H1 (cell line): ENCODE measurements at regions not wholly inside any gene's neighbourhood (a gene's known extent, or its start where the extent isn't known, plus 50 kb on each side); places are given as distances from the start of the nearest gene placed in this dataset.

Source experiments
- CTCF ChIA-PET: fragments of 300-600 bp; sonication (Branson Sonifier 250); formaldehyde crosslinking; loops from one replicate; lab custom pipeline; 2021; ENCODE audit not compliant: partially characterized antibody; lab: Charles Lee
- POLR2A ChIA-PET: fragments of 300-600 bp; sonication (Branson Sonifier 250); formaldehyde crosslinking; loops from one replicate; lab custom pipeline; 2021; ENCODE audit warnings: inconsistent platforms; ENCODE audit not compliant: partially characterized antibody; lab: Charles Lee
- DNase-seq, 2 experiments: peaks; one replicate each; pipeline versions ENCODE4 v3.0.0 to v3.0.0-alpha.2; 2010 to 2022; ENCODE audit warnings: low spot score in 2 of 2, low read depth in 1 of 2, mixed read lengths in 1 of 2
- FAIRE-seq: peaks from 2 replicates; lab custom pipeline; 2011; peaks lifted over from hg19 to GRCh38; lab: Jason Lieb, UNC
- H2AFZ ChIP-seq: 2 replicates; pipeline ENCODE4 v1.8.1; 2012; ENCODE audit warnings: low read length, inconsistent platforms
- H2AK5ac ChIP-seq: 2 replicates; pipeline ENCODE4 v1.6.1; 2013; ENCODE audit warnings: low read depth, low read length
- H2BK120ac ChIP-seq: replicated peaks from 2 replicates; pipeline ENCODE3; 2013; ENCODE audit warnings: low read depth, low read length, inconsistent platforms
- H2BK12ac ChIP-seq: 2 replicates; pipeline ENCODE4 v1.6.1; 2013; ENCODE audit warnings: low read depth, low read length
- H2BK15ac ChIP-seq: 2 replicates; pipeline ENCODE4 v1.6.1; 2013; ENCODE audit warnings: low read length
- H2BK20ac ChIP-seq: 2 replicates; pipeline ENCODE4 v1.6.1; 2013; ENCODE audit warnings: low read length
- H2BK5ac ChIP-seq: 2 replicates; pipeline ENCODE4 v1.6.1; 2013; ENCODE audit warnings: low read depth, low read length
- H3K14ac ChIP-seq: 2 replicates; pipeline ENCODE4 v1.6.1; 2013; ENCODE audit warnings: inconsistent platforms; ENCODE audit not compliant: insufficient read length
- H3K18ac ChIP-seq: 2 replicates; pipeline ENCODE4 v1.6.1; 2013; ENCODE audit warnings: low read length; ENCODE audit errors: extremely low read depth
- H3K23ac ChIP-seq: 2 replicates; pipeline ENCODE4 v1.6.1; 2013; ENCODE audit warnings: inconsistent platforms; ENCODE audit not compliant: insufficient read length
- H3K23me2 ChIP-seq: 2 replicates; pipeline ENCODE4 v1.6.1; 2013; ENCODE audit warnings: low read depth, low read length
- H3K27ac ChIP-seq: 2 replicates; pipeline ENCODE4 v1.6.1; 2011; ENCODE audit warnings: low read depth, low read length, inconsistent platforms
- H3K27me3 ChIP-seq, 4 experiments: replicated peaks in 1 of 4; 1 replicate in 1 of 4; 2 replicates in 3 of 4; pipeline versions ENCODE4 v1.6.1 to v1.8.1; 2011 to 2013; ENCODE audit warnings: low read length in 3 of 4, mild to moderate bottlenecking in 3 of 4, inconsistent platforms in 2 of 4, mixed read lengths in 2 of 4, moderate library complexity in 1 of 4; ENCODE audit not compliant: control insufficient read depth in 3 of 4, insufficient read depth in 3 of 4; ENCODE audit errors: extremely low read depth in 1 of 4
- H3K36me3 ChIP-seq, 4 experiments: 2 replicates each; pipeline versions ENCODE4 v1.6.1 to v1.8.1; 2011 to 2013; ENCODE audit warnings: mild to moderate bottlenecking in 4 of 4, low read length in 3 of 4, moderate library complexity in 2 of 4, control low read depth in 1 of 4, inconsistent platforms in 1 of 4; ENCODE audit not compliant: insufficient read depth in 4 of 4, control insufficient read depth in 2 of 4
- H3K4ac ChIP-seq: replicated peaks from 2 replicates; pipeline ENCODE3; 2013; ENCODE audit warnings: low read length, low read depth, mixed read lengths, inconsistent platforms; ENCODE audit not compliant: insufficient read length
- H3K4me1 ChIP-seq, 4 experiments: replicated peaks in 1 of 4; 1 replicate in 1 of 4; 2 replicates in 3 of 4; pipeline versions ENCODE4 v1.6.1 to v1.8.1; 2011 to 2013; ENCODE audit warnings: low read length in 3 of 4, inconsistent platforms in 2 of 4, mixed read lengths in 1 of 4; ENCODE audit not compliant: insufficient read depth in 4 of 4, control insufficient read depth in 3 of 4
- H3K4me2 ChIP-seq, 2 experiments: 2 replicates each; pipeline versions ENCODE4 v1.6.1 to v1.8.1; 2011 to 2013; ENCODE audit warnings: low read depth in 2 of 2, low read length in 2 of 2, control low read depth in 1 of 2, inconsistent platforms in 1 of 2, mild to moderate bottlenecking in 1 of 2; ENCODE audit not compliant: insufficient read depth in 1 of 2
- H3K4me3 ChIP-seq, 4 experiments: fragments of 200-600, 300-600 bp in 1 of 4; sonication (generic), shearing (Covaris generic), sonication (Bioruptor Twin) in 1 of 4; 2 replicates each; pipeline versions ENCODE4 v1.5.1 to v1.8.1; 2011 to 2016; ENCODE audit warnings: low read length in 4 of 4, low read depth in 3 of 4, control low read depth in 2 of 4, inconsistent platforms in 2 of 4, mild to moderate bottlenecking in 2 of 4, mixed read lengths in 1 of 4, moderate library complexity in 1 of 4; ENCODE audit not compliant: insufficient read depth in 2 of 4; ENCODE audit errors: extremely low read depth in 1 of 4
- H3K56ac ChIP-seq: replicated peaks from 2 replicates; pipeline ENCODE3; 2013; ENCODE audit warnings: low read depth, mild to moderate bottlenecking, mixed read lengths, low read length, inconsistent platforms; ENCODE audit not compliant: insufficient read length
- H3K79me1 ChIP-seq: 2 replicates; pipeline ENCODE4 v1.6.1; 2013; ENCODE audit warnings: low read depth, low read length, control low read depth
- H3K79me2 ChIP-seq, 2 experiments: 2 replicates each; pipeline versions ENCODE4 v1.6.1 to v1.8.1; 2012 to 2013; ENCODE audit warnings: low read length in 2 of 2, mild to moderate bottlenecking in 2 of 2, inconsistent platforms in 1 of 2; ENCODE audit not compliant: insufficient read depth in 2 of 2, control insufficient read depth in 1 of 2
- H3K9ac ChIP-seq, 4 experiments: replicated peaks in 1 of 4; 1 replicate in 1 of 4; 2 replicates in 3 of 4; pipeline versions ENCODE4 v1.6.1 to v1.8.1; 2011 to 2013; ENCODE audit warnings: low read depth in 3 of 4, low read length in 3 of 4, control low read depth in 2 of 4, mild to moderate bottlenecking in 2 of 4, moderate library complexity in 2 of 4, inconsistent platforms in 1 of 4; ENCODE audit errors: extremely low read depth in 1 of 4
- H3K9me3 ChIP-seq, 2 experiments: 2 replicates each; pipeline versions ENCODE4 v1.6.1 to v1.8.1; 2012 to 2013; ENCODE audit warnings: mild to moderate bottlenecking in 2 of 2, moderate library complexity in 2 of 2, control low read depth in 1 of 2, inconsistent platforms in 1 of 2, low read depth in 1 of 2, low read length in 1 of 2, mixed read lengths in 1 of 2; ENCODE audit not compliant: insufficient read depth in 2 of 2
- H4K20me1 ChIP-seq, 2 experiments: replicated peaks in 1 of 2; 2 replicates each; pipeline versions ENCODE3 to v1.8.1; 2011 to 2013; ENCODE audit warnings: inconsistent platforms in 2 of 2, low read length in 2 of 2, mild to moderate bottlenecking in 1 of 2; ENCODE audit not compliant: insufficient read depth in 2 of 2, control insufficient read depth in 1 of 2
- H4K5ac ChIP-seq: 2 replicates; pipeline ENCODE4 v1.6.1; 2013; ENCODE audit warnings: low read length, low read depth, mixed read lengths, inconsistent platforms; ENCODE audit not compliant: insufficient read length
- H4K8ac ChIP-seq: 2 replicates; pipeline ENCODE4 v1.8.0; 2013; ENCODE audit warnings: mild to moderate bottlenecking, moderate library complexity, low read length, inconsistent platforms; ENCODE audit not compliant: insufficient read depth; ENCODE audit errors: extremely low read depth
- H4K91ac ChIP-seq: replicated peaks from 2 replicates; pipeline ENCODE3; 2013; ENCODE audit warnings: low read length, mixed read lengths, inconsistent platforms; ENCODE audit not compliant: insufficient read length
- BRCA1 ChIP-seq: IDR thresholded peaks from 2 replicates; pipeline ENCODE4 v1.6.1; 2012; ENCODE audit warnings: low read depth, low read length, improper control_type of control experiment
- CBX8 ChIP-seq: fragments of 300-800, 300-1000 bp; sonication (generic); IDR thresholded peaks from 2 replicates; pipeline ENCODE4 v1.7.1; 2016; ENCODE audit warnings: low read depth, low read length, borderline replicate concordance
- CREB1 ChIP-seq: IDR thresholded peaks from 2 replicates; pipeline ENCODE4 v1.6.1; 2012; ENCODE audit warnings: inconsistent platforms
- KDM1A ChIP-seq: fragments of 200-600, 300-600 bp; sonication (generic); IDR thresholded peaks from 2 replicates; pipeline ENCODE4 v1.7.1; 2016; ENCODE audit warnings: mild to moderate bottlenecking, low read length, borderline replicate concordance
- KDM4A ChIP-seq: IDR thresholded peaks from one replicate; pipeline ENCODE4 v1.7.1; 2012; ENCODE audit warnings: low read depth, mild to moderate bottlenecking, moderate library complexity, low read length, inconsistent platforms; ENCODE audit not compliant: severe bottlenecking
- KDM5A ChIP-seq: fragments of 200-600 bp; IDR thresholded peaks from 2 replicates; pipeline ENCODE4 v1.7.1; 2012; ENCODE audit warnings: mild to moderate bottlenecking, low read length, inconsistent platforms, mixed read lengths
- SAP30 ChIP-seq: fragments of 300-600 bp; sonication (generic); IDR thresholded peaks from 2 replicates; pipeline ENCODE4 v1.7.1; 2012; ENCODE audit warnings: low read length, moderate library complexity, mild to moderate bottlenecking, inconsistent platforms; ENCODE audit not compliant: insufficient read depth, insufficient replicate concordance
- whole genome bisulfite sequencing, 2 experiments: shearing (Covaris generic) in 1 of 2; methylation state at CpG; one replicate each; pipeline versions ENCODE4 v1.1.6 to v1.1.7; 2013 to 2015; ENCODE audit warnings: low lambda C conversion rate in 2 of 2, mixed read lengths in 2 of 2, inconsistent platforms in 1 of 2, low coverage in 1 of 2, missing lambda C conversion rate in 1 of 2; ENCODE audit not compliant: insufficient replicate concordance in 2 of 2, insufficient coverage in 1 of 2, insufficient read length in 1 of 2; ENCODE audit errors: extremely low coverage in 1 of 2, missing lambda C conversion rate in 1 of 2; 5-methylcytosine and 5-hydroxymethylcytosine counted together
- TF ChIP-seq, protein P1 (sequence below): IDR thresholded peaks from 2 replicates; pipeline ENCODE4 v1.6.1; 2011; ENCODE audit warnings: low read depth, mild to moderate bottlenecking, low read length; ENCODE audit not compliant: insufficient read depth
- TF ChIP-seq, protein P2 (sequence below): IDR thresholded peaks from 2 replicates; pipeline ENCODE4 v1.6.1; 2012; ENCODE audit warnings: low read length, inconsistent platforms
- TF ChIP-seq, protein P3 (sequence below): IDR thresholded peaks from 2 replicates; pipeline ENCODE4 v1.6.1; 2012; ENCODE audit warnings: inconsistent platforms

- H2BK5ac ChIP-seq, result no peak overlapping the region
- FAIRE-seq (no peak), DNase-seq (no peak)
- H3K4me2 ChIP-seq, result no peak overlapping the region
- no peak overlapping the region for H3K9ac ChIP-seq
- H4K91ac ChIP-seq, result no peak overlapping the region
- no peak overlapping the region for H3K4ac ChIP-seq
- H2AK5ac ChIP-seq, result no peak overlapping the region
- WGBS, 2 experiments, result 83% methylated on average over 3 of the region's 3 CpGs; no CpG with 5 or more reads in 1 of the 2 experiments
- H3K4me3 ChIP-seq, result no peak overlapping the region
- ChIA-PET CTCF (interaction anchor here (1.5 kb wide), 1 partner anchor 29 kb away, joined by 4 read pairs; no protein-coding TSS in a partner anchor), POLR2A (no interaction called here)
- H3K79me2 ChIP-seq, result no peaks in the 10 kb centered on the region
- no peak overlapping the region for H3K27ac ChIP-seq
- H4K20me1 ChIP-seq, result no peaks in the 10 kb centered on the region
- H3K23ac ChIP-seq, result no peak overlapping the region
- H3K4me1 ChIP-seq, result no peaks in the 10 kb centered on the region
- H3K18ac ChIP-seq, result no peak overlapping the region
- no peaks in the 10 kb centered on the region for H3K79me1 ChIP-seq
- no peak overlapping the region for H3K14ac ChIP-seq
- H3K56ac ChIP-seq, result no peak overlapping the region
- no peak overlapping the region for H2BK20ac ChIP-seq
- no peak overlapping the region for H2BK120ac ChIP-seq
- H2BK15ac ChIP-seq, result no peak overlapping the region
- no peak overlapping the region for H4K5ac ChIP-seq
- H3K9me3 ChIP-seq, result 0 out of 4 replicates have a peak, but pooled peaks cover 0 to 7% of the 10 kb centered on the region in 2 experiments
- H3K23me2 ChIP-seq, result no peaks in the 10 kb centered on the region
- H4K8ac ChIP-seq, result no peak overlapping the region
- H2AFZ ChIP-seq, result no peak overlapping the region
- H3K27me3 ChIP-seq, result no peaks in the 10 kb centered on the region
- no peak overlapping the region for H2BK12ac ChIP-seq
- H3K36me3 ChIP-seq, result no peaks in the 10 kb centered on the region
- TF ChIP-seq, protein P1, sequence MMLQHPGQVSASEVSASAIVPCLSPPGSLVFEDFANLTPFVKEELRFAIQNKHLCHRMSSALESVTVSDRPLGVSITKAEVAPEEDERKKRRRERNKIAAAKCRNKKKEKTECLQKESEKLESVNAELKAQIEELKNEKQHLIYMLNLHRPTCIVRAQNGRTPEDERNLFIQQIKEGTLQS, result no peak
- no peak for TF ChIP-seq SAP30
- TF ChIP-seq, protein P2, sequence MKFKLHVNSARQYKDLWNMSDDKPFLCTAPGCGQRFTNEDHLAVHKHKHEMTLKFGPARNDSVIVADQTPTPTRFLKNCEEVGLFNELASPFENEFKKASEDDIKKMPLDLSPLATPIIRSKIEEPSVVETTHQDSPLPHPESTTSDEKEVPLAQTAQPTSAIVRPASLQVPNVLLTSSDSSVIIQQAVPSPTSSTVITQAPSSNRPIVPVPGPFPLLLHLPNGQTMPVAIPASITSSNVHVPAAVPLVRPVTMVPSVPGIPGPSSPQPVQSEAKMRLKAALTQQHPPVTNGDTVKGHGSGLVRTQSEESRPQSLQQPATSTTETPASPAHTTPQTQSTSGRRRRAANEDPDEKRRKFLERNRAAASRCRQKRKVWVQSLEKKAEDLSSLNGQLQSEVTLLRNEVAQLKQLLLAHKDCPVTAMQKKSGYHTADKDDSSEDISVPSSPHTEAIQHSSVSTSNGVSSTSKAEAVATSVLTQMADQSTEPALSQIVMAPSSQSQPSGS, result no peak
- TF ChIP-seq BRCA1, result no peak
- TF ChIP-seq, protein P3, sequence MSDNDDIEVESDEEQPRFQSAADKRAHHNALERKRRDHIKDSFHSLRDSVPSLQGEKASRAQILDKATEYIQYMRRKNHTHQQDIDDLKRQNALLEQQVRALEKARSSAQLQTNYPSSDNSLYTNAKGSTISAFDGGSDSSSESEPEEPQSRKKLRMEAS, result no peak
- TF ChIP-seq KDM5A, result no peak
- TF ChIP-seq KDM4A, result no peak
- TF ChIP-seq CREB1, result no peak
- TF ChIP-seq KDM1A, result no peak
- TF ChIP-seq CBX8, result no peak
These were observed 204.7 kb upstream of the SLC35B3 start for GRCh38 chr6:8639928-8640649.
